Trophoblast cell (in vitro differentiated cells and primary cell): ENCODE measurements at regions not wholly inside any gene's neighbourhood (a gene's known extent, or its start where the extent isn't known, plus 50 kb on each side); places are given as distances from the start of the nearest gene placed in this dataset.

ENCODE experiments used
- DNase-seq, 2 donors: peaks; one replicate each; pipeline ENCODE4 v3.0.0-alpha.2; 2016
- H2AFZ ChIP-seq: 2 replicates; pipeline ENCODE4 v1.6.1; 2013; ENCODE audit warnings: low read length, moderate library complexity, mild to moderate bottlenecking; ENCODE audit not compliant: insufficient read depth, poor library complexity
- H2AK5ac ChIP-seq: 2 replicates; pipeline ENCODE4 v1.6.1; 2013; ENCODE audit warnings: mild to moderate bottlenecking, low read length
- H2BK120ac ChIP-seq: 2 replicates; pipeline ENCODE4 v1.6.1; 2013; ENCODE audit warnings: low read length, mild to moderate bottlenecking, moderate library complexity; ENCODE audit not compliant: insufficient read depth, poor library complexity
- H2BK12ac ChIP-seq: 2 replicates; pipeline ENCODE4 v1.6.1; 2013; ENCODE audit warnings: mild to moderate bottlenecking, low read length, moderate library complexity
- H2BK5ac ChIP-seq: 2 replicates; pipeline ENCODE4 v1.6.1; 2013; ENCODE audit warnings: low read length, low read depth, moderate library complexity, mild to moderate bottlenecking; ENCODE audit not compliant: poor library complexity
- H3K14ac ChIP-seq: 2 replicates; pipeline ENCODE4 v1.6.1; 2013; ENCODE audit warnings: mild to moderate bottlenecking, low read length
- H3K18ac ChIP-seq: 2 replicates; pipeline ENCODE4 v1.6.1; 2013; ENCODE audit warnings: mild to moderate bottlenecking, low read length
- H3K23ac ChIP-seq: 2 replicates; pipeline ENCODE4 v1.6.1; 2013; ENCODE audit warnings: low read length
- H3K27ac ChIP-seq: 2 replicates; pipeline ENCODE4 v1.5.1; 2013; ENCODE audit warnings: low read depth, mild to moderate bottlenecking, inconsistent platforms, low read length, moderate library complexity
- H3K27me3 ChIP-seq: 2 replicates; pipeline ENCODE4 v1.6.1; 2013; ENCODE audit warnings: inconsistent platforms, mild to moderate bottlenecking, low read length, moderate library complexity; ENCODE audit not compliant: insufficient read depth
- H3K36me3 ChIP-seq, 2 experiments: 1 replicate in 1 of 2; 2 replicates in 1 of 2; pipeline ENCODE4 v1.6.1; 2013; ENCODE audit warnings: low read length in 2 of 2, mild to moderate bottlenecking in 2 of 2, moderate library complexity in 1 of 2; ENCODE audit not compliant: insufficient read depth in 2 of 2, control insufficient read depth in 1 of 2
- H3K4ac ChIP-seq: 2 replicates; pipeline ENCODE4 v1.6.1; 2013; ENCODE audit warnings: low read depth, mild to moderate bottlenecking, low read length, moderate library complexity
- H3K4me1 ChIP-seq, 2 experiments: 1 replicate in 1 of 2; 2 replicates in 1 of 2; pipeline ENCODE4 v1.6.1; 2013; ENCODE audit warnings: low read length in 2 of 2, mild to moderate bottlenecking in 2 of 2, moderate library complexity in 1 of 2; ENCODE audit not compliant: insufficient read depth in 2 of 2, control insufficient read depth in 1 of 2
- H3K4me2 ChIP-seq: 2 replicates; pipeline ENCODE4 v1.6.1; 2013; ENCODE audit warnings: inconsistent platforms, mild to moderate bottlenecking, low read length, moderate library complexity
- H3K4me3 ChIP-seq: 2 replicates; pipeline ENCODE4 v1.5.1; 2013; ENCODE audit warnings: mild to moderate bottlenecking, low read depth, low read length, inconsistent platforms
- H3K79me1 ChIP-seq: one replicate; pipeline ENCODE4 v1.6.1; 2013; ENCODE audit warnings: low read length
- H3K79me2 ChIP-seq: 2 replicates; pipeline ENCODE4 v1.6.1; 2013; ENCODE audit warnings: low read length, mild to moderate bottlenecking; ENCODE audit not compliant: control insufficient read depth, insufficient read depth, poor library complexity
- H3K9ac ChIP-seq: 2 replicates; pipeline ENCODE4 v1.6.1; 2013; ENCODE audit warnings: mild to moderate bottlenecking, low read length
- H3K9me3 ChIP-seq: 2 replicates; pipeline ENCODE4 v1.6.1; 2013; ENCODE audit warnings: low read depth, mild to moderate bottlenecking, control low read depth, inconsistent platforms, low read length; ENCODE audit not compliant: insufficient read depth
- H4K12ac ChIP-seq: 2 replicates; pipeline ENCODE4 v1.6.1; 2013; ENCODE audit warnings: low read depth, mild to moderate bottlenecking, low read length, moderate library complexity
- H4K8ac ChIP-seq: 2 replicates; pipeline ENCODE4 v1.6.1; 2013; ENCODE audit warnings: low read depth, mild to moderate bottlenecking, low read length, moderate library complexity
- H4K91ac ChIP-seq: one replicate; pipeline ENCODE4 v1.6.1; 2013; ENCODE audit warnings: low read depth, mild to moderate bottlenecking, low read length, moderate library complexity
- WGBS: extraction: QIAGEN DNeasy Blood & Tissue Kit; methylation state at CpG from one replicate; pipeline ENCODE4 v1.1.7; 2013; ENCODE audit warnings: missing lambda C conversion rate; ENCODE audit not compliant: insufficient read length, insufficient coverage; ENCODE audit errors: extremely low coverage; 5-methylcytosine and 5-hydroxymethylcytosine counted together

DNA sequence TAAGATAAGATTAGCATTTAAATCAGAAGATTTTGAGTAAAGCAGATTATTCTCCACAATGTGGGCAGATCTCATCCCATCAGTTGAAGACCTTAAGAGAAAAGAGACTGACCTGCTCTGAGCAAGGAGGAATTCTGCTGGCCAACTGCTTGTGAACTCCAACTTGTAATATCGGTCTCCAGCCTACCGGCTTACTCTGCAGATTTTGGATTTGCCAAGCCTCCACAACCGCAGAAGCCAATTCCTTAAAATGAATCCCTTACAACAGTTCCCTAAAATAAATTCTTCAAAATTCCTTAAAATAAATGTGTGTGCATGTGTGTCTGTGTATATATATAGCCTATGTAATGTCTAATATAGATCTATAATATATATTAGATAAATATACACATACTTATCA lies 107.4 kb upstream of the KLF13 start:
- Histone ChIP-seq H2AK5ac (no peak overlapping the region), H3K18ac (no peak overlapping the region), H3K79me2 (no peaks in the 10 kb centered on the region), H3K4me2 (no peak overlapping the region), H2BK12ac (no peak overlapping the region), H4K12ac (no peak overlapping the region), H4K91ac (no peak overlapping the region), H3K79me1 (peaks cover 3% of the 10 kb centered on the region), H3K4ac (no peak overlapping the region), H3K9me3 (no peaks in the 10 kb centered on the region), H4K8ac (no peak overlapping the region), H3K14ac (no peak overlapping the region), H3K23ac (no peak overlapping the region), H2AFZ (no peak overlapping the region), H3K27me3 (no peaks in the 10 kb centered on the region), H3K27ac (no peak overlapping the region), H3K4me3 (no peak overlapping the region), H3K36me3 (no peaks in the 10 kb centered on the region), H2BK120ac (no peak overlapping the region), H3K9ac (no peak overlapping the region), H2BK5ac (no peak overlapping the region), H3K4me1 (peaks cover 0 to 3% of the 10 kb centered on the region in 2 experiments)
- no peak for DNase-seq
- no CpG with 5 or more reads among the region's 3 CpGs for WGBS

GRCh38 chr15:31221936-31222515 lies 104.6 kb upstream of the KLF13 start:
- Histone ChIP-seq H3K9ac (no peak overlapping the region), H2BK12ac (no peak overlapping the region), H4K91ac (no peak overlapping the region), H3K4ac (no peak overlapping the region), H3K18ac (no peak overlapping the region), H3K4me3 (no peak overlapping the region), H3K79me2 (no peaks in the 10 kb centered on the region), H3K23ac (no peak overlapping the region), H4K8ac (no peak overlapping the region), H3K9me3 (peaks cover 3% of the 10 kb centered on the region), H2AK5ac (no peak overlapping the region), H3K14ac (no peak overlapping the region), H3K27me3 (no peaks in the 10 kb centered on the region), H3K4me2 (no peak overlapping the region), H2BK5ac (no peak overlapping the region), H3K79me1 (no peaks in the 10 kb centered on the region), H2AFZ (no peak overlapping the region), H2BK120ac (no peak overlapping the region), H4K12ac (no peak overlapping the region), H3K4me1 (no peaks in the 10 kb centered on the region), H3K36me3 (no peaks in the 10 kb centered on the region), H3K27ac (no peak overlapping the region)
- WGBS = no CpG with 5 or more reads among the region's 11 CpGs
- no peak for DNase-seq

- Histone ChIP-seq H3K27me3 (no peaks in the 10 kb centered on the region), H4K91ac (no peak overlapping the region), H3K79me2 (no peaks in the 10 kb centered on the region), H3K9ac (no peak overlapping the region), H2BK5ac (no peak overlapping the region), H2AFZ (no peak overlapping the region), H3K4me1 (no peaks in the 10 kb centered on the region), H3K4me2 (no peak overlapping the region), H2BK12ac (no peak overlapping the region), H3K4me3 (no peak overlapping the region), H3K23ac (no peak overlapping the region), H3K18ac (no peak overlapping the region), H2AK5ac (no peak overlapping the region), H3K36me3 (no peaks in the 10 kb centered on the region), H2BK120ac (no peak overlapping the region), H4K12ac (no peak overlapping the region), H4K8ac (no peak overlapping the region), H3K14ac (no peak overlapping the region), H3K27ac (no peak overlapping the region), H3K79me1 (no peaks in the 10 kb centered on the region), H3K9me3 (peaks cover 3% of the 10 kb centered on the region), H3K4ac (no peak overlapping the region)
- no CpG with 5 or more reads among the region's 10 CpGs for WGBS
- no peak for DNase-seq
Observed at GRCh38 chr15:31222773-31223341, 103.8 kb upstream of the KLF13 start.

GRCh38 chr15:31223478-31224350 lies 102.9 kb upstream of the KLF13 start:
- H3K14ac ChIP-seq = no peak overlapping the region
- H4K91ac ChIP-seq = no peak overlapping the region
- no peaks in the 10 kb centered on the region for H3K79me1 ChIP-seq
- H3K9me3 ChIP-seq = peaks cover 3% of the 10 kb centered on the region
- WGBS = no CpG with 5 or more reads among the region's 42 CpGs
- no peak overlapping the region for H3K4me3 ChIP-seq
- no peak overlapping the region for H3K9ac ChIP-seq
- H2BK120ac ChIP-seq = no peak overlapping the region
- H3K27ac ChIP-seq = no peak overlapping the region
- H3K36me3 ChIP-seq = no peaks in the 10 kb centered on the region
- H3K4ac ChIP-seq = no peak overlapping the region
- no peaks in the 10 kb centered on the region for H3K79me2 ChIP-seq
- H4K8ac ChIP-seq = no peak overlapping the region
- no peak overlapping the region for H2AK5ac ChIP-seq
- H2BK12ac ChIP-seq = no peak overlapping the region
- H2BK5ac ChIP-seq = no peak overlapping the region
- DNase-seq = no peak
- no peak overlapping the region for H3K4me2 ChIP-seq
- no peaks in the 10 kb centered on the region for H3K27me3 ChIP-seq
- no peak overlapping the region for H3K23ac ChIP-seq
- no peaks in the 10 kb centered on the region for H3K4me1 ChIP-seq
- no peak overlapping the region for H2AFZ ChIP-seq
- no peak overlapping the region for H3K18ac ChIP-seq
- H4K12ac ChIP-seq = no peak overlapping the region
